ENCODE measurements at regions not wholly inside any gene's neighbourhood (a gene's known extent, or its start where the extent isn't known, plus 50 kb on each side); places are given as distances from the start of the nearest gene placed in this dataset.

DNA sequence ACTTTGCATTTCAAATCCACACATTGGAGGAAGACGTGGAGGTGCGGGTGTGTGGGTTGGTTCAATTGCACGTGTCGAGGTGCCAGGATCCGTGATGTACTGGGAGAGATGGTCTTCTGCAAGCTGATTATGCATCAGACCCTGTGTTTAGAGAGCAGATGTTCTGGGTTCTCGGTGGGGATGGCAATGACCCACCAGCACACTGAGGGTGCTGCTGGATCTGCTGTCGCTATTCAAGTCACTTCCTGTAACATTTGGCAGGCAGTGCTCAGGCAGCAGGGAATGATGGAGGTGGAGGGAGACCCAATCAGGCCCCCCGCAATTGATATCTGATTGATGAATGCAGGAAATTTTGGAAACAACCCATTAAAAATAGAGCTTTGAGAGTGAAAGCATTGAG is 830.1 kb upstream of the POU3F3 start:
- TF ChIP-seq, protein P1, sequence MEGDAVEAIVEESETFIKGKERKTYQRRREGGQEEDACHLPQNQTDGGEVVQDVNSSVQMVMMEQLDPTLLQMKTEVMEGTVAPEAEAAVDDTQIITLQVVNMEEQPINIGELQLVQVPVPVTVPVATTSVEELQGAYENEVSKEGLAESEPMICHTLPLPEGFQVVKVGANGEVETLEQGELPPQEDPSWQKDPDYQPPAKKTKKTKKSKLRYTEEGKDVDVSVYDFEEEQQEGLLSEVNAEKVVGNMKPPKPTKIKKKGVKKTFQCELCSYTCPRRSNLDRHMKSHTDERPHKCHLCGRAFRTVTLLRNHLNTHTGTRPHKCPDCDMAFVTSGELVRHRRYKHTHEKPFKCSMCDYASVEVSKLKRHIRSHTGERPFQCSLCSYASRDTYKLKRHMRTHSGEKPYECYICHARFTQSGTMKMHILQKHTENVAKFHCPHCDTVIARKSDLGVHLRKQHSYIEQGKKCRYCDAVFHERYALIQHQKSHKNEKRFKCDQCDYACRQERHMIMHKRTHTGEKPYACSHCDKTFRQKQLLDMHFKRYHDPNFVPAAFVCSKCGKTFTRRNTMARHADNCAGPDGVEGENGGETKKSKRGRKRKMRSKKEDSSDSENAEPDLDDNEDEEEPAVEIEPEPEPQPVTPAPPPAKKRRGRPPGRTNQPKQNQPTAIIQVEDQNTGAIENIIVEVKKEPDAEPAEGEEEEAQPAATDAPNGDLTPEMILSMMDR (IDR thresholded peaks at IDR 0.05) = no peak
- no peak for TF ChIP-seq POLR2A (IDR thresholded peaks at IDR 0.05)

Data from Peyer's patch (tissue), 4 donors.